ENCODE measurements at regions not wholly inside any gene's neighbourhood (a gene's known extent, or its start where the extent isn't known, plus 50 kb on each side); places are given as distances from the start of the nearest gene placed in this dataset.
"Not testable (repeated sequence)": the region's sequence is repeated elsewhere in the genome, so short reads cannot be mapped to it uniquely, and the experiment has no call there.

- Mint-ChIP-seq H3K27ac (no peak overlapping the region), H3K27me3 (no peaks in the 10 kb centered on the region), H3K4me3 (no peak overlapping the region), H3K4me1 (peaks cover 20% of the 10 kb centered on the region), H3K9me3 (ENCODE audit: insufficient read depth) (no peaks in the 10 kb centered on the region)
- H3K9me3 ChIP-seq (ENCODE audit: control extremely low read depth in 1 of 3, control insufficient read depth in 2 of 3, insufficient read depth in 1 of 3, low read length in 2 of 3): no peaks in the 10 kb centered on the region
- H3K27ac ChIP-seq (ENCODE audit: low read length in 2 of 2): no peak overlapping the region
- H4K20me1 ChIP-seq (ENCODE audit: control insufficient read depth, insufficient read depth, low read length, poor library complexity, severe bottlenecking): no peaks in the 10 kb centered on the region
- H3K4me1 ChIP-seq (ENCODE audit: control insufficient read depth in 2 of 2, insufficient read depth in 2 of 2, low read length in 2 of 2): peaks cover 3 to 14% of the 10 kb centered on the region in 2 donors
- H3K4me2 ChIP-seq (replicated peaks; ENCODE audit: low read depth, low read length, poor library complexity, severe bottlenecking): no peak overlapping the region
- no peaks in the 10 kb centered on the region for H3K79me2 ChIP-seq (ENCODE audit: control insufficient read depth, insufficient read depth, low read length)
- H3K36me3 ChIP-seq (replicated peaks in 1 of 2; ENCODE audit: control extremely low read depth in 1 of 2, control insufficient read depth in 1 of 2, extremely low read depth in 1 of 2, insufficient read depth in 2 of 2, low read length in 1 of 2): no peaks in the 10 kb centered on the region
- CTCF ChIA-PET: interaction anchor here (0.7 kb wide), 1 partner anchor 1416 kb away, joined by 4 read pairs; no protein-coding TSS in a partner anchor
- whole genome bisulfite sequencing (ENCODE audit: insufficient coverage): 100% methylated on average over 1 of the region's 5 CpGs
- POLR2A ChIA-PET: no interaction called here
- no peak overlapping the region for H3K4me3 ChIP-seq (ENCODE audit: control extremely low read depth in 1 of 5, extremely low read depth in 1 of 5, insufficient read depth in 1 of 5, low read depth in 2 of 5, low read length in 4 of 5)
- no peak for DNase-seq
- H3K27me3 ChIP-seq (replicated peaks in 1 of 4; ENCODE audit: control extremely low read depth in 1 of 4, control insufficient read depth in 3 of 4, insufficient read depth in 4 of 4, low read length in 3 of 4): no peaks in the 10 kb centered on the region
- TF ChIP-seq CTCF (IDR thresholded peaks at IDR 0.05) (no peak), EZH2 (IDR thresholded peaks at IDR 0.05; ENCODE audit: borderline replicate concordance, insufficient read depth, low read depth, low read length, poor library complexity, severe bottlenecking) (no peak)
- H3K9ac ChIP-seq (ENCODE audit: low read length): no peak overlapping the region
- no peak for ATAC-seq (ENCODE audit: low read depth)
- intact Hi-C loops (cut with micrococcal nuclease): no loop called here
- no peak overlapping the region for H2AFZ ChIP-seq (ENCODE audit: insufficient read depth, low read depth, low read length, poor library complexity, severe bottlenecking)
Measured at GRCh38 chr3:191133359-191133758, 65.7 kb upstream of the OSTN start.

GRCh38 chr3:191131305-191131704 lies 67.7 kb upstream of the OSTN start:
- no peaks in the 10 kb centered on the region for H4K20me1 ChIP-seq (ENCODE audit: control insufficient read depth, insufficient read depth, low read length, poor library complexity, severe bottlenecking)
- no peaks in the 10 kb centered on the region for H3K79me2 ChIP-seq (ENCODE audit: control insufficient read depth, insufficient read depth, low read length)
- no peak overlapping the region for H3K27ac ChIP-seq (ENCODE audit: low read length in 2 of 2)
- Mint-ChIP-seq H3K27me3 (peaks cover 2% of the 10 kb centered on the region), H3K27ac (no peak overlapping the region), H3K4me1 (peaks cover 7% of the 10 kb centered on the region), H3K4me3 (no peak overlapping the region), H3K9me3 (ENCODE audit: insufficient read depth) (no peaks in the 10 kb centered on the region)
- peaks cover 0 to 3% of the 10 kb centered on the region in 2 donors for H3K4me1 ChIP-seq (ENCODE audit: control insufficient read depth in 2 of 2, insufficient read depth in 2 of 2, low read length in 2 of 2)
- POLR2A ChIA-PET: no interaction called here
- H2AFZ ChIP-seq (ENCODE audit: insufficient read depth, low read depth, low read length, poor library complexity, severe bottlenecking): no peak overlapping the region
- H3K9me3 ChIP-seq (ENCODE audit: control extremely low read depth in 1 of 3, control insufficient read depth in 2 of 3, insufficient read depth in 1 of 3, low read length in 2 of 3): peaks cover 0 to 2% (median 0%) of the 10 kb centered on the region in 3 donors
- ATAC-seq (ENCODE audit: low read depth) (no peak), DNase-seq (no peak)
- TF ChIP-seq EZH2 (IDR thresholded peaks at IDR 0.05; ENCODE audit: borderline replicate concordance, insufficient read depth, low read depth, low read length, poor library complexity, severe bottlenecking) (no peak), CTCF (IDR thresholded peaks at IDR 0.05) (no peak)
- no peak overlapping the region for H3K4me2 ChIP-seq (replicated peaks; ENCODE audit: low read depth, low read length, poor library complexity, severe bottlenecking)
- no peak overlapping the region for H3K4me3 ChIP-seq (ENCODE audit: control extremely low read depth in 1 of 5, extremely low read depth in 1 of 5, insufficient read depth in 1 of 5, low read depth in 2 of 5, low read length in 4 of 5)
- CTCF ChIA-PET: interaction anchor here (0.6 kb wide), 1 partner anchor 268 kb away, joined by 3 read pairs; no protein-coding TSS in a partner anchor
- no peaks in the 10 kb centered on the region for H3K27me3 ChIP-seq (replicated peaks in 1 of 4; ENCODE audit: control extremely low read depth in 1 of 4, control insufficient read depth in 3 of 4, insufficient read depth in 4 of 4, low read length in 3 of 4)
- no peaks in the 10 kb centered on the region for H3K36me3 ChIP-seq (replicated peaks in 1 of 2; ENCODE audit: control extremely low read depth in 1 of 2, control insufficient read depth in 1 of 2, extremely low read depth in 1 of 2, insufficient read depth in 2 of 2, low read length in 1 of 2)
- H3K9ac ChIP-seq (ENCODE audit: low read length): no peak overlapping the region
- intact Hi-C loops (cut with micrococcal nuclease): no loop called here
- WGBS (ENCODE audit: insufficient coverage): no CpG with 5 or more reads among the region's 4 CpGs

- intact Hi-C loops (cut with micrococcal nuclease): not testable (repeated sequence)
Measured at GRCh38 chr3:191124891-191125290, 74.2 kb upstream of the OSTN start.

More at GRCh38 chr3:191124891-191125290, 74.2 kb upstream of the OSTN start:
- H4K20me1 ChIP-seq (ENCODE audit: control insufficient read depth, insufficient read depth, low read length, poor library complexity, severe bottlenecking); H3K9me3 Mint-ChIP-seq (ENCODE audit: insufficient read depth); H3K4me1 ChIP-seq (ENCODE audit: control insufficient read depth in 2 of 2, insufficient read depth in 2 of 2, low read length in 2 of 2); H3K27me3 Mint-ChIP-seq; H3K9me3 ChIP-seq (ENCODE audit: control extremely low read depth in 1 of 3, control insufficient read depth in 2 of 3, insufficient read depth in 1 of 3, low read length in 2 of 3); H2AFZ ChIP-seq (ENCODE audit: insufficient read depth, low read depth, low read length, poor library complexity, severe bottlenecking); CTCF ChIA-PET; ATAC-seq (ENCODE audit: low read depth); H3K4me3 ChIP-seq (ENCODE audit: control extremely low read depth in 1 of 5, extremely low read depth in 1 of 5, insufficient read depth in 1 of 5, low read depth in 2 of 5, low read length in 4 of 5); H3K4me1 Mint-ChIP-seq; H3K27me3 ChIP-seq (replicated peaks in 1 of 4; ENCODE audit: control extremely low read depth in 1 of 4, control insufficient read depth in 3 of 4, insufficient read depth in 4 of 4, low read length in 3 of 4); DNase-seq; H3K79me2 ChIP-seq (ENCODE audit: control insufficient read depth, insufficient read depth, low read length); H3K27ac ChIP-seq (ENCODE audit: low read length in 2 of 2); POLR2A ChIA-PET; H3K4me3 Mint-ChIP-seq; H3K9ac ChIP-seq (ENCODE audit: low read length); H3K27ac Mint-ChIP-seq; H3K4me2 ChIP-seq (replicated peaks; ENCODE audit: low read depth, low read length, poor library complexity, severe bottlenecking); H3K36me3 ChIP-seq (replicated peaks in 1 of 2; ENCODE audit: control extremely low read depth in 1 of 2, control insufficient read depth in 1 of 2, extremely low read depth in 1 of 2, insufficient read depth in 2 of 2, low read length in 1 of 2): not testable (repeated sequence)
- WGBS (ENCODE audit: insufficient coverage): over 99% methylated on average over 20 of the region's 30 CpGs

Measured in B cell (primary cell).